Trophoblast cell (in vitro differentiated cells and primary cell): ENCODE measurements at regions not wholly inside any gene's neighbourhood (a gene's known extent, or its start where the extent isn't known, plus 50 kb on each side); places are given as distances from the start of the nearest gene placed in this dataset.

Experiments
- DNase-seq, 2 donors: peaks; one replicate each; pipeline ENCODE4 v3.0.0-alpha.2; 2016
- H2AFZ ChIP-seq: 2 replicates; pipeline ENCODE4 v1.6.1; 2013; ENCODE audit warnings: low read length, moderate library complexity, mild to moderate bottlenecking; ENCODE audit not compliant: insufficient read depth, poor library complexity
- H2AK5ac ChIP-seq: 2 replicates; pipeline ENCODE4 v1.6.1; 2013; ENCODE audit warnings: mild to moderate bottlenecking, low read length
- H2BK120ac ChIP-seq: 2 replicates; pipeline ENCODE4 v1.6.1; 2013; ENCODE audit warnings: low read length, mild to moderate bottlenecking, moderate library complexity; ENCODE audit not compliant: insufficient read depth, poor library complexity
- H2BK12ac ChIP-seq: 2 replicates; pipeline ENCODE4 v1.6.1; 2013; ENCODE audit warnings: mild to moderate bottlenecking, low read length, moderate library complexity
- H2BK5ac ChIP-seq: 2 replicates; pipeline ENCODE4 v1.6.1; 2013; ENCODE audit warnings: low read length, low read depth, moderate library complexity, mild to moderate bottlenecking; ENCODE audit not compliant: poor library complexity
- H3K14ac ChIP-seq: 2 replicates; pipeline ENCODE4 v1.6.1; 2013; ENCODE audit warnings: mild to moderate bottlenecking, low read length
- H3K18ac ChIP-seq: 2 replicates; pipeline ENCODE4 v1.6.1; 2013; ENCODE audit warnings: mild to moderate bottlenecking, low read length
- H3K23ac ChIP-seq: 2 replicates; pipeline ENCODE4 v1.6.1; 2013; ENCODE audit warnings: low read length
- H3K27ac ChIP-seq: 2 replicates; pipeline ENCODE4 v1.5.1; 2013; ENCODE audit warnings: low read depth, mild to moderate bottlenecking, inconsistent platforms, low read length, moderate library complexity
- H3K27me3 ChIP-seq: 2 replicates; pipeline ENCODE4 v1.6.1; 2013; ENCODE audit warnings: inconsistent platforms, mild to moderate bottlenecking, low read length, moderate library complexity; ENCODE audit not compliant: insufficient read depth
- H3K36me3 ChIP-seq, 2 experiments: 1 replicate in 1 of 2; 2 replicates in 1 of 2; pipeline ENCODE4 v1.6.1; 2013; ENCODE audit warnings: low read length in 2 of 2, mild to moderate bottlenecking in 2 of 2, moderate library complexity in 1 of 2; ENCODE audit not compliant: insufficient read depth in 2 of 2, control insufficient read depth in 1 of 2
- H3K4ac ChIP-seq: 2 replicates; pipeline ENCODE4 v1.6.1; 2013; ENCODE audit warnings: low read depth, mild to moderate bottlenecking, low read length, moderate library complexity
- H3K4me1 ChIP-seq, 2 experiments: 1 replicate in 1 of 2; 2 replicates in 1 of 2; pipeline ENCODE4 v1.6.1; 2013; ENCODE audit warnings: low read length in 2 of 2, mild to moderate bottlenecking in 2 of 2, moderate library complexity in 1 of 2; ENCODE audit not compliant: insufficient read depth in 2 of 2, control insufficient read depth in 1 of 2
- H3K4me2 ChIP-seq: 2 replicates; pipeline ENCODE4 v1.6.1; 2013; ENCODE audit warnings: inconsistent platforms, mild to moderate bottlenecking, low read length, moderate library complexity
- H3K4me3 ChIP-seq: 2 replicates; pipeline ENCODE4 v1.5.1; 2013; ENCODE audit warnings: mild to moderate bottlenecking, low read depth, low read length, inconsistent platforms
- H3K79me1 ChIP-seq: one replicate; pipeline ENCODE4 v1.6.1; 2013; ENCODE audit warnings: low read length
- H3K79me2 ChIP-seq: 2 replicates; pipeline ENCODE4 v1.6.1; 2013; ENCODE audit warnings: low read length, mild to moderate bottlenecking; ENCODE audit not compliant: control insufficient read depth, insufficient read depth, poor library complexity
- H3K9ac ChIP-seq: 2 replicates; pipeline ENCODE4 v1.6.1; 2013; ENCODE audit warnings: mild to moderate bottlenecking, low read length
- H3K9me3 ChIP-seq: 2 replicates; pipeline ENCODE4 v1.6.1; 2013; ENCODE audit warnings: low read depth, mild to moderate bottlenecking, control low read depth, inconsistent platforms, low read length; ENCODE audit not compliant: insufficient read depth
- H4K12ac ChIP-seq: 2 replicates; pipeline ENCODE4 v1.6.1; 2013; ENCODE audit warnings: low read depth, mild to moderate bottlenecking, low read length, moderate library complexity
- H4K8ac ChIP-seq: 2 replicates; pipeline ENCODE4 v1.6.1; 2013; ENCODE audit warnings: low read depth, mild to moderate bottlenecking, low read length, moderate library complexity
- H4K91ac ChIP-seq: one replicate; pipeline ENCODE4 v1.6.1; 2013; ENCODE audit warnings: low read depth, mild to moderate bottlenecking, low read length, moderate library complexity
- WGBS: extraction: QIAGEN DNeasy Blood & Tissue Kit; methylation state at CpG from one replicate; pipeline ENCODE4 v1.1.7; 2013; ENCODE audit warnings: missing lambda C conversion rate; ENCODE audit not compliant: insufficient read length, insufficient coverage; ENCODE audit errors: extremely low coverage; 5-methylcytosine and 5-hydroxymethylcytosine counted together

- Histone ChIP-seq H3K27me3 (no peaks in the 10 kb centered on the region), H3K23ac (no peak overlapping the region), H2BK12ac (no peak overlapping the region), H3K79me2 (no peaks in the 10 kb centered on the region), H2BK5ac (no peak overlapping the region), H3K9ac (no peak overlapping the region), H3K36me3 (no peaks in the 10 kb centered on the region), H4K91ac (no peak overlapping the region), H4K8ac (no peak overlapping the region), H3K79me1 (no peaks in the 10 kb centered on the region), H3K27ac (no peak overlapping the region), H3K9me3 (no peaks in the 10 kb centered on the region), H2BK120ac (no peak overlapping the region), H3K4me2 (no peak overlapping the region), H3K4me3 (no peak overlapping the region), H2AFZ (no peak overlapping the region), H3K4me1 (no peaks in the 10 kb centered on the region), H4K12ac (no peak overlapping the region), H3K14ac (no peak overlapping the region), H3K18ac (no peak overlapping the region), H3K4ac (no peak overlapping the region), H2AK5ac (no peak overlapping the region)
- DNase-seq: no peak
- no CpG with 5 or more reads among the region's 6 CpGs for WGBS
Measured at GRCh38 chr12:113664224-113664681, 192.6 kb upstream of the LHX5 start.

GRCh38 chr12:113663396-113663795 is 191.7 kb upstream of the LHX5 start:
- Histone ChIP-seq H3K9me3 (no peaks in the 10 kb centered on the region), H3K14ac (no peak overlapping the region), H3K4me3 (no peak overlapping the region), H3K36me3 (no peaks in the 10 kb centered on the region), H2BK12ac (no peak overlapping the region), H4K8ac (no peak overlapping the region), H3K27ac (no peak overlapping the region), H2AFZ (no peak overlapping the region), H4K12ac (no peak overlapping the region), H3K18ac (no peak overlapping the region), H2BK120ac (no peak overlapping the region), H3K79me1 (no peaks in the 10 kb centered on the region), H3K4me1 (no peaks in the 10 kb centered on the region), H2AK5ac (no peak overlapping the region), H3K79me2 (no peaks in the 10 kb centered on the region), H3K4me2 (no peak overlapping the region), H4K91ac (no peak overlapping the region), H3K23ac (no peak overlapping the region), H3K4ac (no peak overlapping the region), H3K27me3 (no peaks in the 10 kb centered on the region), H2BK5ac (no peak overlapping the region), H3K9ac (no peak overlapping the region)
- DNase-seq: no peak
- no CpG with 5 or more reads among the region's 10 CpGs for WGBS

DNA sequence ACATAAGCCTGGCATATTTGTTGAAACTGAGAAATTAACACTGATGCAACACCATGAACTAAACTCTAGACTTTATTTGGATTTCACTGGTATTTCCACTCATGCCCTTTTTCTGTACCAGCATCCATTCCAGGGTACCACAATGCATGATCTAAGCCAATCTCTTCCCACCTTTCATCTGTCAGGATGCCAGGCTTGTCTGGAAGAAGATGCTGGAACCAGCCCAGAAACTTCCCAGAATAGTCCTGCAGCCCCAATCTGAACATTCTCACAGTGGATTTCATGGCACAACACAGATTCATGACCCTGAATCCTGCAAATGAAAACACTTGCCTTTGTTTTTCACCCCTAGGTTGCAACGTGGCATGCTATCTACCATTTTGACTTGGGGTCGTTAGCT is 189.3 kb upstream of the LHX5 start:
- Histone ChIP-seq H3K4me3 (no peak overlapping the region), H3K14ac (no peak overlapping the region), H2BK12ac (no peak overlapping the region), H3K27ac (no peak overlapping the region), H3K23ac (no peak overlapping the region), H4K8ac (no peak overlapping the region), H3K18ac (no peak overlapping the region), H3K27me3 (no peaks in the 10 kb centered on the region), H4K91ac (no peak overlapping the region), H3K4me1 (no peaks in the 10 kb centered on the region), H3K4ac (no peak overlapping the region), H2BK5ac (no peak overlapping the region), H2BK120ac (no peak overlapping the region), H2AFZ (no peak overlapping the region), H3K4me2 (no peak overlapping the region), H3K9ac (no peak overlapping the region), H3K36me3 (no peaks in the 10 kb centered on the region), H3K9me3 (no peaks in the 10 kb centered on the region), H4K12ac (no peak overlapping the region), H3K79me2 (no peaks in the 10 kb centered on the region), H2AK5ac (no peak overlapping the region), H3K79me1 (no peaks in the 10 kb centered on the region)
- WGBS: no CpG with 5 or more reads among the region's 2 CpGs
- DNase-seq: no peak

DNA sequence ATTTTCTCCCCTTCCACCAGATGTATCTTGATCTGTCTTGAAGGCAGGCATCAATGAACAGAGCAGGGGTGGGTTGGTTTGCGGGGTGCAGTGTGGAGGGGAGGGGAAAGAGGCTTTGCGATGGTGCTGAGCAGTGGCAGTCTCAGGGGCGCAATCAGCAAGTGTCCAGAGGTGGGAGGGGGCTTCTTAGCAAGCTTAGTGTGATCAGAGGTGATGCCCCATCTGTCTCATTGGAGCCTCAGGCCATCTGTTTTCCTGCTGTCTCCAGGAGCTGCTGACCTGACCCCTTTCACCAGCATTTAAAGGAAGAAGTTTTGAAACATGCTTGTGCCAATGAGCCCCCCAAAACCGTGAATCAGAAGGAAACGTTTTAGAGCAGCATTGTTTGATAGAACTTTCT is 187.7 kb upstream of the LHX5 start:
- H4K91ac ChIP-seq: no peak overlapping the region
- H3K36me3 ChIP-seq: no peaks in the 10 kb centered on the region
- no peak overlapping the region for H3K27ac ChIP-seq
- H3K4ac ChIP-seq: no peak overlapping the region
- H3K9ac ChIP-seq: no peak overlapping the region
- H3K79me1 ChIP-seq: no peaks in the 10 kb centered on the region
- no peak overlapping the region for H2BK12ac ChIP-seq
- H2BK5ac ChIP-seq: no peak overlapping the region
- no peak overlapping the region for H3K18ac ChIP-seq
- H3K9me3 ChIP-seq: no peaks in the 10 kb centered on the region
- H2AK5ac ChIP-seq: no peak overlapping the region
- H3K4me3 ChIP-seq: no peak overlapping the region
- no peak overlapping the region for H3K23ac ChIP-seq
- H3K4me1 ChIP-seq: no peaks in the 10 kb centered on the region
- no peak for DNase-seq
- no CpG with 5 or more reads among the region's 5 CpGs for WGBS
- H4K8ac ChIP-seq: no peak overlapping the region
- H2BK120ac ChIP-seq: no peak overlapping the region
- no peak overlapping the region for H3K4me2 ChIP-seq
- no peaks in the 10 kb centered on the region for H3K79me2 ChIP-seq
- no peak overlapping the region for H4K12ac ChIP-seq
- no peak overlapping the region for H2AFZ ChIP-seq
- H3K27me3 ChIP-seq: no peaks in the 10 kb centered on the region
- no peak overlapping the region for H3K14ac ChIP-seq
